Cardiac fibroblast (primary cell): ENCODE measurements at regions not wholly inside any gene's neighbourhood (a gene's known extent, or its start where the extent isn't known, plus 50 kb on each side); places are given as distances from the start of the nearest gene placed in this dataset.
A peak's percentile ranks its signal among the peaks of the same experiment; 100 is the strongest.
"Not testable (repeated sequence)": the region's sequence is repeated elsewhere in the genome, so short reads cannot be mapped to it uniquely, and the experiment has no call there.

Experiments used
- DNase-seq, 2 donors: peaks; one replicate each; pipeline versions ENCODE4 v3.0.0 to v3.0.0-alpha.2; 2010; ENCODE audit warnings: low read depth in 2 of 2
- H3K4me3 ChIP-seq, 2 donors: replicated peaks in 1 of 2; 1 replicate in 1 of 2; 2 replicates in 1 of 2; pipeline ENCODE4 v1.5.1; 2011; ENCODE audit warnings: low read depth in 2 of 2, low read length in 2 of 2, mild to moderate bottlenecking in 2 of 2, moderate library complexity in 1 of 2
- TF ChIP-seq, protein P1 (sequence below): IDR thresholded peaks from one replicate; pipeline ENCODE4 v1.5.1; 2011; ENCODE audit warnings: low read depth, mild to moderate bottlenecking, low read length, inconsistent platforms

DNA sequence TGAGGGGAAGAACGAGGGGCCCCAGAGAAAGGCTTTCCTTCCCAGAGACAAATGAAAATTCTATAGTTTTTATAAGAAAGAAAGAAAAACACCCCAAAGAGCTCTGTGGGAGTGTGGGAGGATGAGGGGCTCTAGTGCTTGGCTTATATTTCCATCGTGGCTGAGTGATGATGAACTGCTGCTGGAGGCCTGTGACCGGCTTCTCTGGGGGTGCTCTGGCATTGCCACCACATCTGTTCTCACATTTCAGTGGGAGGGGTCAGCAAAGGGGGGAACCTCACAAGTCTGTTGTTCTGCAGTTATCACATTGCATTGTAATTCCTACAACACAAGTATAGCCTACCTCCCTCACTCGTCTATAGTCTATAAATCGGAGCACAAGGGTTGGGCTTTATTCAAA, 67.6 kb upstream of the BACH2 start:
- no peak overlapping the region for H3K4me3 ChIP-seq
- no peak for DNase-seq
- TF ChIP-seq, protein P1, sequence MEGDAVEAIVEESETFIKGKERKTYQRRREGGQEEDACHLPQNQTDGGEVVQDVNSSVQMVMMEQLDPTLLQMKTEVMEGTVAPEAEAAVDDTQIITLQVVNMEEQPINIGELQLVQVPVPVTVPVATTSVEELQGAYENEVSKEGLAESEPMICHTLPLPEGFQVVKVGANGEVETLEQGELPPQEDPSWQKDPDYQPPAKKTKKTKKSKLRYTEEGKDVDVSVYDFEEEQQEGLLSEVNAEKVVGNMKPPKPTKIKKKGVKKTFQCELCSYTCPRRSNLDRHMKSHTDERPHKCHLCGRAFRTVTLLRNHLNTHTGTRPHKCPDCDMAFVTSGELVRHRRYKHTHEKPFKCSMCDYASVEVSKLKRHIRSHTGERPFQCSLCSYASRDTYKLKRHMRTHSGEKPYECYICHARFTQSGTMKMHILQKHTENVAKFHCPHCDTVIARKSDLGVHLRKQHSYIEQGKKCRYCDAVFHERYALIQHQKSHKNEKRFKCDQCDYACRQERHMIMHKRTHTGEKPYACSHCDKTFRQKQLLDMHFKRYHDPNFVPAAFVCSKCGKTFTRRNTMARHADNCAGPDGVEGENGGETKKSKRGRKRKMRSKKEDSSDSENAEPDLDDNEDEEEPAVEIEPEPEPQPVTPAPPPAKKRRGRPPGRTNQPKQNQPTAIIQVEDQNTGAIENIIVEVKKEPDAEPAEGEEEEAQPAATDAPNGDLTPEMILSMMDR = no peak

DNA sequence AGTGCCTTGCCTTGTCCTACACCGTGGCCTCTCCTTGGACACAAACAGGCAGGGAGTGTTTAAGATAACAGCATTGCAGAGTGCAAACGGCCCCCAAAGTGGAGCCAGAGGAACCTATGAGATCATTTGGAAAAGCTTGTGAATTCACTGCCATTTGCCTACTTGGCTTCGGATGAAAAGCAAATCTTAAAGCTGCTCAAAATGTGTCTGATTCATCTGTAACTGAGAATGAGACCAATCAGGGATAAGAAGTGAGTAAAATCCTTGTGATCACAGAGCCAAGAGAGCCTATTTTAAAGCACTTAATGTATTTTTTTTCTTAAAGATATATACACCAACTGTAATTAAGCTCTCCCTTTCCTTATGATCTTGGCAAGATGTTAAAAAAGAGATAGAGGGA, 65.7 kb upstream of the BACH2 start:
- H3K4me3 ChIP-seq = no peak overlapping the region
- DNase-seq = peak; percentile 39 to 68
- TF ChIP-seq, protein P1 = no peak

DNA sequence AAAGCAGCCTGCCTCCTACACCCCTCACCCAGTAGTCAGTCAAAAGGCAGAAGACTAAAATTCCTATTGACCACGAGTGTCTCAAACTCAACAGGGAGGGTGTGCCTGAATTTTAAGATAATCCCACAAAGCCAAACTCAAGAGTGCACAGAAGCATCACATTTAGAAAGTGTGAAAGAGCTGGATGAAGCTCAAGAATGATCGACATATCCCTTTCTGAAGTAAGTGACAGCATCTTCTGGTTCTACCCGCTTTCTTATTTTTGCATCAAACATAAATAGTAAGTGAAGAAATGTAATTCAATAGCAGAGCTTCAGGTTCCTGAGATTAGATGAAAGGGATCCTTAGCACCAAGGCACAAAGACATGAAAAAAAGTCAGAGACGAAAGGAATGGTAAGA, 64.5 kb upstream of the BACH2 start:
- TF ChIP-seq, protein P1 = no peak
- H3K4me3 ChIP-seq = no peak overlapping the region
- no peak for DNase-seq

DNA sequence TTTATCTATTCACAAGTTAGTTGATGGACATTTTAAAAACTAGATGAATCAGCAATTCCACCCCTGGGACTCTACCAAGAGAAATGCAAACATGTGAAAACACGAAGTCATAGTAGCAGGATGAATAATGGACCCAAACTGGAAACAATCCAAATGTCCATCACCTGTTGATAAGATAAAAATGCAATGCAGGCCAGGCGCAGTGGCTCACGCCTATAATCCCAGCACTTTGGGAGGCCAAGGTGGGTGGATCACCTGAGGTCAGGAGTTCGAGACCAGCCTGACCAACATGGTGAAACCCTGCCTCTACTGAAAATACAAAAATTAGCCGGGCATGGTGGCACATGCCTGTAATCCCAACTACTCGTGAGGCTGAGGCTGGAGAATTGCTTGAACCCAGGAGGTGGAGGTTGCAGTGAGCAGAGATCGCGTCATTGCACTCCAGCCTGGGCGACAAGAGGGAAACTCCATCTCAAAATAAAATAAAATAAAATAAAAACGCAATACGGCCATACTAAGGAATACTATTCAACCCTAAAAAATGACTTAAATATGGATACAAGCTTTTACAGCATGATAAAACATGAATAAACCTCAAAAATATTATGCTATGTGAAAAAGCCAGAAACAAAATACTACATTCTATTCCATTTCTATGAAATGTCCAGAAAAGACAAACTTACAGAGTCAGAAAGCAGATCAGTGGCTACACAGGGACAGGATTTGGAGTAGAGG, 61.6 kb upstream of the BACH2 start:
- DNase-seq = peak; percentile 7 to 18

DNA sequence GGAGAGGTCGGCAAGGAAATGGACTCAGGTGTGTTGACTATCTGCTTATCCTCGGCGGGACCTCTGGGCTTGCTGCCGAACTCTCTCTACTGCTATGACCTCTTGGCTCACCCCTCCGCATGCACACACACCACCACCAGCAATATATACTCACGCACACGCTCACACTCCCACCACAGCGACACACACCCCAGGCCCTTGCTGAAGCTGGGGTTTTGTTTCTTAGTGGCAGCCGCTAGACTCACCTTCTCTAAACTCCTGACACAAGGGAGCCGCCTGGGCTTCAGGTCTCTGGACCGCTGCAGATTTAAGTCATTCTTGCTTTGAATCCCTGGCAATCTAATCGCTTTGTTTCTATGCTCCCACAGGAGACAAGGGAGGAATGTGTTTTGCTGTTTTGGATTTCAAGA, 59.4 kb upstream of the BACH2 start:
- DNase-seq = peak in 1 of 2 donors; percentile 10
- TF ChIP-seq, protein P1 = no peak
- H3K4me3 ChIP-seq = no peak overlapping the region

More for the DNA sequence above, 61.6 kb upstream of the BACH2 start:
- not testable (repeated sequence) for H3K4me3 ChIP-seq

DNA sequence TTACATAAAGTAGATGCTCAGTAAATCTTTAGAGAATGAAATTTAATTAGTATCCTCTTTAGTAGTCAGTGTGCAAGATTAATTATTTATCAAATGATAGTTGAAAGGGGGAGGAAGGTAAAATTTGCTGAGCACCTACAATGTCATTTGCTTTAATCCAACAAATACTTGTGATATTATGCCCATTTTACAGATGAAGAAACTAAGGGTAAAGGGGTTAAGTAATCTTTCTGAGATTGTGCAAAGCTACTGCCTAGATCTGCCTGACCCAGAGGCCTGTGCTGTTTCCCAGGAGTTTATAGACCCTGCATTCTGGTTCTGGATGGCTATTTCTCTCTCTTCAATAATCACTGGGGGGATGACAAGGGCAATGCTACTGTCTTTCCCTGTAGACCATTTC, 58.3 kb upstream of the BACH2 start:
- no peak for DNase-seq
- no peak overlapping the region for H3K4me3 ChIP-seq
- TF ChIP-seq, protein P1 = no peak

DNA sequence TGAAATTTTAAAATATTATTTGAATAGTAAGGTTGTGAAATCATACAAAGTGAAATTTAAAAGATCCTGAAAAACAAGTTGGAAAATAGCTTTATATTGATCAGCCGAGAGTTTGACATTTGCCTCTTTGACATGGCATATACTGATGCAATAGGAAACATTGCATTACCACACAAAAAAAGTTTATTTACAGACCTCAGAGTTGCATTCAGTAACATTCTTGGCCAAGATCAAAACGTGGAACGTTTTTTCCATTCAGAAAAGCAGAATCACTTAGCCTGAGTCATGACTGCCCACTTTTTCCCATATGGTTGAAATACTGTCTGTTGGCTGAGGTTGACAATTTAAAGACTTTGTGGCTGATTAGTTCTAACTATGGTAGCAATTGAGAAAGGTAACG, 55.1 kb upstream of the BACH2 start:
- no peak overlapping the region for H3K4me3 ChIP-seq
- peak; percentile 21 to 29 for DNase-seq
- TF ChIP-seq, protein P1 = no peak
